Stimulated activated CD8-positive, alpha-beta memory T cell treated with anti-CD3 and anti-CD28 coated beads, Interleukin-7, amount 100 ng/mL, for 24 hours (primary cell): ENCODE measurements at regions not wholly inside any gene's neighbourhood (a gene's known extent, or its start where the extent isn't known, plus 50 kb on each side); places are given as distances from the start of the nearest gene placed in this dataset.

Source experiments
- DNase-seq: peaks from one replicate; pipeline ENCODE4 v3.0.0-alpha.2; 2020; ENCODE audit warnings: low read depth

DNA sequence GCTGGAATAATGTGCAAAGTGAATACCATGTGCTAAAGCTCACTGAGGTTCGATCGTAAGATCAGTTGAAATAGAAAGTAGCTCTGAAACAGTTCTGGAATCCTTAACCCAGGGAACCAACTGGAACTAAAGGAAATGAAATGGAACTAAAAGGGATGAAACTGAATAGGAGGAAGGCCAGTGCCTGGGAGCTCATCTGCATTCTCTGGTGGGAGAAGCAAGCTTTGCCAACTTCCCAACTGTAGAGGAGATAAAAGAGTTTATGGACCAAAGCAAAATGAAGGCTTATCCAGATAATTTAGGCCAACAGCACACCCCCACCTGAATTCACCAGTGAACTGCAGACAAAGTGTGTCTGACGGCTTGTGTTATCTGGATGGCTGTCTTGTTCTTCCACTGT, 188.6 kb upstream of the HABP2 start:
- DNase-seq: no peak

DNA sequence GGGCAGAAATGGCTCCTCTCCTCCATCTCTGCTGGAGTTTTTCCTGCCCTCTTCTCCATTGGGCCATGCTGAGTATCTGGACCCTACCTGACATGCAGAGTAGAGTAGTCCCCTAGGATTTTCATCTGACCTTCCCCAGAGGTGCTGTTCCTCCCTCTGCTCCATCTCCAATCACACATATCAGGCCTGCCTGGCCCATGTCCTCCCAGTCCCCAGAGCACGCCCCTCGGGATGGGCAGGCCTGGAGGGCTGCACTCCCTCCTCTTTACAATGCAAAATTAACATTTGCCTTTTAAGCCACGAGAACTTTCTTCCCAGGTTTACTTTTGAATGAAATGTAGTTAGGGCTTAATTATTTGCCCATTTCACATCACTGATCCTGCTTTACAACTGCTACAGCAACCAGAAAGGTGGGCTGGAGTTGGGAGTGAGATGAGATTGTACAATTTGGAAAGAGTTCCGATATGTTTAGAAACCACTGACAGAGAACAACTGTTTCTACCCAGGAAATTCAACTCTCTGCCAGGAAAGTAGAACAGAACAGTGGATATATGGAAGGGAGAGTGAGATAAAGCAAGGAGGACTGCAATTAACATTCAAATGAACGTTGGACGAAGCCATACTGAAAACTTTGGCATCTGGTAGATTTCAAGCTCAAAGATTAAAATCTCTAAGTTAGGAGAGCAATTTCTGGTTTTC, 184.0 kb upstream of the HABP2 start:
- no peak for DNase-seq

DNA sequence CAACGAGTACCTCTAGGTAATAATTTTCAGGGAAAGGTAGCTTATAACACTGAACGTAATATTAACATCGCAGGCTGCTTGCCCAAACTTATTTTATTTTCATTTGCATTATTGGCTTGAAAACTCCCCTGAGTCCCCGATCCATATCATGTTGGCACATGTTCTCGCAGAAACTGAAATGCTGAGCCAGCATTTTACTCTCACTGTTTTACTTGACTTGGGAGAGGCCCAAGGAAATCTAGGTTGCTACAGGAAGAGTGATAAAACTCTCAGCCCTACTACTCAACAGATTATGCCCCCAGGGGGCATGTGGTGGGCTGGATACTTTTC, 183.5 kb upstream of the HABP2 start:
- no peak for DNase-seq

DNA sequence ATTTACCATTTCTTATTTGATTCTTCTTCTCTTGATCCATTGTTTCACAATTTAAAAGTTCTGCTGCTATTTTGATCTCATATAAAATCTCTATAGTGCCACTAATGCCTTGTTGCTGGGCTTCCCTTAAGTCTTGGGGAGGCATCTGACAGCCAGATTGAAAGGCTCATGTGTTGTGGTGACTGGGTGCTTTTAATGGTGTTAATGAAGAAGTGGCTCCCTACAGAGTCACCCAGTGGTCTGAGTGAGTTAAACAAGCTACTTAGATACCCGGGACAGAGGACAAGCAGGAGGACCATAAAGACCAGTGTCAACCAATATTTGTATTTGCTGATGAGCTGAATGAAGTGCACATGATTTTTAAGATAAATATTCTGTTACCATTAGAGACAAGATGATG, 176.4 kb upstream of the HABP2 start:
- no peak for DNase-seq

DNA sequence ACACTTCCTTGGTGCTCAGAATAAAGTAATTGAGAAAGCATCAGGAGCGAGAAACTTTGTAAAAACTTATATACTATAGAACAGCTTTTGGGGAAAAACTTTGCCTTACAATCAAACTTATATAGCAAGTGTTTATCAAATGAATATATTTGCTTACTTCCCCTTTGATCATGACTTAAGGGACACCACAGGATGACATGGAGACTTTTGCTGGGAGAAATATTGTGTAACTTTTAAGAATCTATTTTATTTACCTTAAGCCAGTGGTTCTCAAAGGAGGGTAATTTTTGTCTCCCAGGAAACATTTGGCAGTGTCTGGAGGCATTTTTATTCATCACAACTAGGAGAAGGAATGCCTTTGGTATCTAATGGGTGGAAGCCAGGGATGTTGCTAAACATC, 173.8 kb upstream of the HABP2 start:
- no peak for DNase-seq

DNA sequence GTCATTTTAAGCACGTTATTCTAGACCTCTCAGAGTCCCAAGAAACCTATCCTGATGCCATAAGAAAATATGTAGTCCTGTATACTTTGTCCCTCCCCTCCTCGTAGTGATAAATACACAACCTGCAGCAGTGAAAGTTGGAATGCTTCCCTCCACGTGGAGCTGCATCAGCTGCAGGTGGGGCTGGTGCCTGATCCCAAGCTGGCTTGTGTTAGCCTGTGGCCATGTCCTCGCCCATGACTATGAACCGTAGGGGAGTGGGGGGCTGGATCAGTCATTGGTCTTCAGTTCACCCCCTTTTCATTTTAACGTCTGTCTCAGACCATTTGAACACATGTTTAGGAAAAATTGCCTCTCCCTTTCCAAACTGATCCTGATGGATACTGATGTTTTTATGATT, 171.4 kb upstream of the HABP2 start:
- DNase-seq: no peak

DNA sequence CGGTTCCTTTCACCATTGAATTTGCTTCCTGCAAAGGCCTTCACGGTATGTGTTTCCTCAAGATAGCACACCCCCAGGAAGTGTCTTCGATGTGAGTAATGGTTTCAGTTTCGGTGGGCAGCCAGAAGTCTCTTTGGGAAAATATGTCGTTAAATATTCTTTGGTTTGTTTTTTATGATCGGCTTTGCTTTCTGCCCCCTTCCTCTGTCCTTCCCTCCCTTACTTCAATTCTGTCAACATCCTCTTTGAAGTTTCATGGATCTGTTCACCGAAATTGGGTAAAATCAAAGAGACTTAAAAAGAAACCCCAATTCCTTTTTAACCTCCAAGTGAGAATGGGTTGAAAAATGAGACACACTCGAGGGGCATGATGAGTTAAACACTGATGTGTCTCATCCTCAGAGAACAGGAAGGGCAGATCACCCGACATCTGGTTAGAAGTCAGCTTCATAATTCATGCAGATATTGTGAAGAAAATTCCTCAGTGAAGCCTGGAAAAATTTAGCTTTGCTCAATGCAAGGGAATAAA, 170.8 kb upstream of the HABP2 start:
- no peak for DNase-seq

DNA sequence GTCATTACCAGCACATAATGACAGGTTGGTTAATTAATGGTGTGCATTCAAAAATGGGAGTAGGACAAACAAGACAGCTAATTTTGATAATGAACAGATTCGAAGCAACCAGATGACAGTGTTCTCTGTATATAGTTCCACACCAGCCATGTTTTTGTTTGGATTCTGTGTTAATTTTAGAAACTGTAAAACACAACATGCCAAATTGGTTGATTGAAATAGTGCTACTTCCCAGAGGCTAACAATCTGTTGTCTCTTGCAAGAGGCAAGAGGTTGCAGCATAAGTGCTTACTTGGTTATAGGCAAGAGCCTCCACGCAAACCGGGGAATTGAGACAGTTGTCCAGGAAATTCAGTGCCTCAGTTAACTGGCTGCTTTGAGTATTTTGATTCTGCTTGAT, 170.2 kb upstream of the HABP2 start:
- DNase-seq: no peak

DNA sequence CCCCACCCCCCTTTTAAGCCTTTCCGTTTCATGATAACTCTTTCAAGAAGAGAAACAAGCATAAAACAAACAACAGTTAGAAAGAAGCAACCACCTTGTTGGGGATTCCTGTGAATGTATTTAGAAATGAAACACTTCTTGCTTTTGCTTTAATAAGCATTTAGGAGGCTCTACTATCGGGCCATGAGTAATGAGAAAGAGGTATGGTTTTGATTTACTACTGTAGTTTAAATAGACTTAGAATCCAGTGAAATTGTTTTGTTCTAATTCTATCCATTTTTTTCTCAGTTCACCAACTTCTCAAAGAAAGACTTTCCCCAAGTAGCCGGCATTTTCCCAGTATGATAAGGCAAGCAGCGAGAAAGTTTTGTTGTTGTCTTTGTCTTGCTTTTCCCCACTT, 168.7 kb upstream of the HABP2 start:
- no peak for DNase-seq

DNA sequence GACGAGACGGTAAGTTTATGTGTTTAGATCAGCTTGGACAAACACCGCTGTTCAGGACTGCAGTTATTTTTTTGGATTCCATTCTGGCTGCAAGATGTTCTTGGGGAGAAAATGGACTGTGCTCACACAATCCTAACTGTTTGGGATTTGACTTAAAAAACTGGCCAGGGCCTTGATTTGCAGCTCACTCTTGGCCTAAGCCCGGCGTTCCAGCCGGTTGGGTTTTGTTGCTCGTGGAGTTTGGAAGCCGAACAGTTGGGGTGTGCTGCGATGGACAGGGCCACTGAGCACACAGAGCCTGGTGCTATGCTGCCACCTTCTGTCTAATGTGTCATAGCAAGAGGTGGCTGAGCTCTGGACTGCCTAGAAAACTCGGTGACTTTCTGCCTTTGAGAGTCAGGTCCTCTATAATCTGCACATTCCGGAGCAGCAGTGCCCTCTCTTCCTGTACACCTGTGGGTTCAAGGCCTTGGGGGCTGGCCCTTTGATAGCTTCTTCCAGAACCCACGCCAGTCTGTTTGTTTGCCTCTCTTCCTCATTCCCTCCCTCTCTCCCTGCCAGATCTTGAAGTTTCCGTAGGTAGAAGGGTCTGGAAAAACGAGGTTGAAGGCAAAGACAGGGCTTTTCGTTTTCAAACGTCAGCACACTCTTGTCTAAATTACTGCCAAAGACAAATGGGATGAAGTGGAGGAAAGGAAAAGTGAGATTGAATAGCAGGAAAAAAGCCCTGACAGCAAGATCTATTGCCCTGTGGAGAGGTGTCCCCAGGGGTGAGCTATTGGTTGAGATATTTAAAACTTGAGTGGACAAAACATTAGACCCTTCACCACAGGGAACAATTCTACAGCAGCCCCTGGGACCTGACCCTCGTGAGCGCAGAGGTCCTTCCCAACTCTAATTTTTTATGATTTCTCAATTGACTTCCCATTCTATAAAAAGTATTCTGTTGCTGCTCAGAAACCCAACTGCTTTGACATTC, 167.5 kb upstream of the HABP2 start:
- peak; percentile 8 for DNase-seq

DNA sequence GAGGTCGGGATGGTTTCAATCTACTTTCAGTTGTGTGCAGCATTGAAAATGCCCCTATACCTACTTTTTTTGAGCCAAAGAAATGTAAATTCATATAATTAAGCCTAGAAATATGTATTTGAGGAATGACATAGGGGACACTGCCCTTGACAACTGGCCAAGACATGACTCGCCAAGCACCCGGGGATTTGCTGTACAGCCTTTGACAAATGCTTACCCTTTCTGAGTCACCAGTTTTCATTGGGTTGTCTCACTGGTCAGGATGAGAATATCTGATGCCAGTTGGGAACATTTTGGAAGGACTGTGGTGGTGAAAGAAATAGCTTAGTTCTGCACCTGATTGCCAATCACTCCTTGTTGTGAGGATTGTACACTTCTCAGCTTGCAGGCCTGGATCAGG, 166.8 kb upstream of the HABP2 start:
- DNase-seq: no peak

DNA sequence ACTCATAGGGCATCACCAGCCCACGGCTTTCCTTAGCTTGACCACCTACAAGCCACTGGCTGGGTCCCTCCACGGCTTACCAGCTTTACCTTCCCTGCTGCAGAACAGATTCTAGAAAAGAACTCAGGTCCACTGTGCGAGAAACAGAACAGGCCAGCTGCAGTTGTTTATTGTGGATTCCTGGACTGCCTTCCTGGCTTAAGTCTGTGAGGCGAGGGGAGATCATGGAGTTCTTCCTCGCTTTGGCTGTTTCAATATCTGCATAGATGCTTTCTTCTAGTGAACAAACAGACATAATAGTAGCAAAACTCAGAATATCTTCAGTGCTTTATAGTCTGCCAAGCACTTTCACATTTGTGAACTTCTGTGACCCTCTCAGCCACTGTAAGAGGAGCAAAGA, 162.9 kb upstream of the HABP2 start:
- DNase-seq: no peak

DNA sequence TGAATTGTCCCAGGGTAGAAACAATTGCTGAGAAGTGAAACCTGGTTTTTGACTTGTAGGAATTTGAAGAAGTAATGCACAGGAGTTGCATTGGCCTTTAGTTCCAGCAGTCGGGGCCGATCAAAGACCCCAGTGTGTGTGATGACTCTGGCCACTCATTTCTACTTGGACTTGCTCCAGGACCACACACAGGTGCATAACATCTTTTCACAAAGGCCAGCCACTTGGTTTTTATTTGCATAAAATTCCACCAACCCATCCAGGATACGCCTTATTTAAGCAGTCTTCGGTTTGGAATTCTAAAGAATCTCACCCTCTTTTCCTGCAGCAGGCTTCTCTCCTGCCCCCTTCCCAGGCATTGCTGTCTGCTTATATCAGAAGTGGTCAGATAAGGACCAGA, 162.0 kb upstream of the HABP2 start:
- no peak for DNase-seq

DNA sequence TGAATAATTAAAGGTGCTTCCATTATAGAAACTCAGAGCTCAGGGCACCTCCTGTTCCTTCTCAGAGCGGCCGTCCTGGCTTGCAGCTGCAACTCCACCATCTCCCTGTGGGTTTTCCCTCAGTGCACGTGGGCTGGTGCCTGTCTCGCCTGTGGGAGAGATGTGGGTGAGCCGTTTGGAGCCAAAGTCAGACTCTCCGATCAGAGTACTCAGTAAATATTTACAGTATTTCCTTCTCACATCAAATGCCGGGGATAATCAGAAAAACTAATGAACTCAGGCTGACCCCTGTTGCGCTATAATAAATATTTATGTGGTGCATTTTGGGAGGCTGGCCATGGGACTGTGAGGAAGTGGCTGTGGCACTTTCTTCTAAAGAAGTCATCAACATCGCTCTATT, 155.8 kb upstream of the HABP2 start:
- no peak for DNase-seq

DNA sequence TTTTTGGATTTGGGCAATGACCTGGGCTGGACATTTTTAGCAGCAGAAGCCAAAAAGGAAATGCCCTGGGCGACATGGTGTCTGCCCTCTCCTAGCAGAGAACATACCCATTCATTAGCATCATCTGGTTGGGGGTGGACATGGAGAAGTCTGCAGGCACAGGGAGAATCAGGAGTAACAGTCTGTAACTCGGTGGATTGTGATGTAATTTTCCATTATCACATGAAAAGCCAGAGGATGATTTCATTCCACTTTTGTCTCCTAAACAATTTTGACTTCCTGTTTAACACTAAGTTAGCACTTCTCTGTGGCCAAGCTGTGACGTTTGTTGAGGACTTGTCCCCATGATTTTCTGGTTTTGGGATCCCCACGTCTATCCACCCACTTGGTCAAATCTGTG, 153.8 kb upstream of the HABP2 start:
- DNase-seq: no peak

DNA sequence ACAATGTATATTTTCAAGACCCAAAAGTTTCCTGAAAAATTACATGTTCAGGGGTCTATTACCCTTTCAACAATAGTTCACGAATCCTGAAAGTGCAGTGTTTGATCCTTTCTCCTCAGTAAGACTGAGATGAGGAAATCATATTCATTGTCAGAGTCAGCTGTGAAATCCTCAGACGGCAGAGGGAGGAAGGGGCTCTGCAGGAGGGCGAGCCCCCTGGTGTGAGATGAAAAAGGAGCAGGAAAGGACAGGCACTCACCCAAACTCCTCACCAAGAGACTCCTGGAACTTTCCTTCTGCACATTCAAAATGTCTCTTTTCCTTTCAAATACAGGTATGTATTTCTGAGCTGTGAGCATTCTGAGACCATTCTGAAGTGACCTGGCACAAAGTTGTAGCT, 150.3 kb upstream of the HABP2 start:
- DNase-seq: no peak

DNA sequence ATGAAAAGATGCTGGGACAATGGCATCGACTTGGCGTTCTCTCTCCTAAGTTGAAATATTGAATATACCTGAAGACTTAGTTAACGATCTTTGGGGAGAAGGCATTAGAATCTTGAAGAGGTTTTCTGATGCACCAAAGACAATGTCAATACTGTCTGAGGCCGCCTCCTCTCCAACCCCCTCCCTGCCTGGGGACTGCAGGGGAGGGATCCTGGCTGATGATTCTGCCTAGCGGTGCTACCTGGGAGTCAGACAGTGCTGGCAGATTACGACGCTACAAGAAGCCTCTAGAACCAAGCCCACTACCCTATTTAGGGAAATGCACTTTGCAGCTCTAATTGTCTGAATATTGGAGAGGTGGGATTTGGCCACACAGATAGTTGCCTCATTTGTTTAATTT, 145.6 kb upstream of the HABP2 start:
- DNase-seq: no peak

DNA sequence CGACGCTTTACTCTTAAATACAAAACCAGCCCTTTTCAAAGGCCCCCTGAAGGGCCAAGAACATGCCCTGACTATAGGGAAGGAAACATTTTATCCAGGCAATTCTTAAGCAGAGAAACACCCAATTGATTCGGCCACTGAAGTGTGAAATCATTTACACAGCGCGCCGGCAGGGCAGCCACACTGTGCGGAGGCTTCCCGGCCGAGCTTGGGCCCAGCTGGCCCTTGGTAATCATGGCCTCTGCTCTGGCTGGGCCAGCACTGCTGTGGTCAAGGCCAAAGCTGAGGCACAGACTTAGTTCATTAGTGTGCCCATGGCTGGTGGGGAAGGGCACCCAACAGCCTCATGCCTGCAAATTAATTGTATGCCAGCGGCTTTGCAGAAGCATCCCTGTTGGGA, 143.7 kb upstream of the HABP2 start:
- DNase-seq: no peak

DNA sequence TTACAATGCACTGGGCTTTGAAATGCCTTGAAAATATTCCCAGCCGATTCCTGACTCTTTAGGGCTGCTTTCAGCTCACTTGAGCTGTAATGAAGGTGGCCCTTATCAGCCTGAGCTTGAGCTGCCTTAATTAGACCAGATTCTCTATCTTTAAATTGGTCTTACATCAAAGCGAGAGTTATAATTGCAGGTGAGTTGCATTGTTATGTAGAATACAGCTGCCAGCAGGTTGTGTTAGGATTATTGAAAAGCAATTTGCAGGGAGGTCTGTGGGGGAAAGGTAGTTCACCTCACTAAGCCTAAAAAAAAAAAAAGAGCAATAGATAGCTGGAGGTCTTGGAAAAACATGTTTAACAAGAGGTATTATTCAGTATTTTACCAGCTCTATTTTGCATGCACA, 142.2 kb upstream of the HABP2 start:
- no peak for DNase-seq

DNA sequence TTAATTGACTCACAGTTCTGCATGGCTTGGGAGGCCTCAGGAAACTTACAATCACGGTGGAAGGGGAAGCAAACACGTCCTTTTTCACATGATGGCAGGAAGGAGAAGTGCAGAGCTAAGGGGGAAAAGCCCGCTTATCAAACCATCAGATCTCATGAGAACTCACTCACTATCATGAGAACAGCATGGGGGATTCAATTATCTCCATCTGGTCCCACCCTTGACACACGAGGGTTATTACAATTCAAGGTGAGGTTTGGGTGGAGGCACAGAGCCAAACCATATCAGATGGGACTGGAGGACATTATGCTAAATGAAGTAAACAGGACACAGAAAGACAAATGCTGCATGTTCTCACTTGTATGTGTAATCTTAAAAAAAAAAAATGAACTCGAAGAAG, 141.4 kb upstream of the HABP2 start:
- DNase-seq: no peak

DNA sequence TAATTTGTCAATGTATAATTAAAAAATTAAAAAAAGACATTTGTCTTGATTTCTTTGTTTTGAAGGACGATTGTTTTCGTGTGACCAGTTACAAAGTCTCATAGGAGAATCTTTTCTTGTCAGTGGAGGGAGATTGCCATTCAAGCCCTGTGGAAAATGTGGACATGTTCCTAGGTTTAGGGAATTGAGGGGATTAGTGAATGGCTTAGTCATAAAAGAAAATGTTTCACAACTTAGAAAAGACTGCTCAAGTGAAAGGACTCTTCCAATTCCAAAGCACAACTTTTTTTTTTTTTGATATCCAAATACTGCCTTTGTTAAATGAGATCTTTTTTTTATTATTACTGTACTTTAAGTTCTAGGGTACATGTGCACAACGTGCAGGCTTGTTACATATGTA, 140.7 kb upstream of the HABP2 start:
- DNase-seq: no peak

DNA sequence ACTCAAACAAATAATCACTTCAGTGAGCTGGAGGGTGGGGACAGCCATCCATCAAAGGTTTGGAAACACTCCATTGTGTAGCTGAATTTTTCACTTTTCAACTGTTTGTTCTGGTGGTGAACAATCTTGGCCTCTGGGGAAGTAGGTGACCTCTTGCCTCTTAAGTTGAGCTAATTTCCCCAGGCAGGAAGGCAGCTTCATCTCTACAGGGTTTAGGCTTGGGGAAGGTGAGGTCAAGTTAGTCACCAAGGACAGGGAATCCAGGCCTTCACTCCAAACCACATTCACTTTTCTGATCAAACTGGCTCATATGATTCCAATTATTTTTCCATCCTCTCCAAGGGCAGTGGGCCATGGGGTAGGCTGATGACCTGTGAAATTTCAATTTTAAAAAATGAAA, 138.3 kb upstream of the HABP2 start:
- no peak for DNase-seq

DNA sequence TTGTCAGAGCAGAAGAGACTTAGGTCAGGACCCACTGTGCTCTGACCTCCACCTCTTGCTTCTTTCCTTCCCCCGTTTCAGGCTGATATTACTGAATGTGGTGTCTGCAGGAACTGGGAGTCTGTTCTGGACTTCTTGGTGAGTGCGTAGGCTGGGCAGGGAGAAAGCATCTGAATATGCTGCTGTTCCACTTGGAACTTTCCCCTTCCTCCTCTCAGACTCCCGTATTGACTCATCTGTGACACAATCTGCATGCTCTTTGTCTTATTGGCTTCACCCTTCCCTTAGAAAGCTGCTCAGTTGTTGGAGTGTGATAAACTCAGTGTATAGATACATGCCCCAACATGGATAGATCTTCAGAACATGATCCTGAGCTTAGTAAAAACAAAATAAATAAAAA, 137.6 kb upstream of the HABP2 start:
- no peak for DNase-seq
